IPS DF 6.9 (cell line): ENCODE measurements at regions not wholly inside any gene's neighbourhood (a gene's known extent, or its start where the extent isn't known, plus 50 kb on each side); places are given as distances from the start of the nearest gene placed in this dataset.
"Not testable (repeated sequence)": the region's sequence is repeated elsewhere in the genome, so short reads cannot be mapped to it uniquely, and the experiment has no call there.

ENCODE experiments used
- DNase-seq: peaks from one replicate; pipeline ENCODE4 v3.0.0-alpha.2; 2013; ENCODE audit warnings: low read depth, low spot score
- H3K27ac ChIP-seq: one replicate; pipeline ENCODE4 v1.5.1; 2013; ENCODE audit warnings: low read length, control low read depth
- H3K27me3 ChIP-seq: 2 replicates; pipeline ENCODE4 v1.6.1; 2013; ENCODE audit warnings: mild to moderate bottlenecking, low read length; ENCODE audit not compliant: control insufficient read depth, insufficient read depth
- H3K36me3 ChIP-seq: 2 replicates; pipeline ENCODE4 v1.6.1; 2013; ENCODE audit warnings: low read length; ENCODE audit not compliant: control insufficient read depth, insufficient read depth
- H3K4me1 ChIP-seq: 2 replicates; pipeline ENCODE4 v1.6.1; 2013; ENCODE audit warnings: low read length; ENCODE audit not compliant: control insufficient read depth, insufficient read depth
- H3K4me3 ChIP-seq: 2 replicates; pipeline ENCODE4 v1.5.1; 2013; ENCODE audit warnings: mild to moderate bottlenecking, low read length
- H3K9me3 ChIP-seq: 2 replicates; pipeline ENCODE4 v1.6.1; 2013; ENCODE audit warnings: low read length, inconsistent platforms; ENCODE audit not compliant: control insufficient read depth, insufficient read depth
- WGBS: extraction: QIAGEN DNeasy Blood & Tissue Kit; methylation state at CpG from one replicate; pipeline ENCODE4 v1.1.7; 2013; ENCODE audit warnings: mixed read lengths, missing lambda C conversion rate; ENCODE audit not compliant: insufficient read length, insufficient coverage; 5-methylcytosine and 5-hydroxymethylcytosine counted together

DNA sequence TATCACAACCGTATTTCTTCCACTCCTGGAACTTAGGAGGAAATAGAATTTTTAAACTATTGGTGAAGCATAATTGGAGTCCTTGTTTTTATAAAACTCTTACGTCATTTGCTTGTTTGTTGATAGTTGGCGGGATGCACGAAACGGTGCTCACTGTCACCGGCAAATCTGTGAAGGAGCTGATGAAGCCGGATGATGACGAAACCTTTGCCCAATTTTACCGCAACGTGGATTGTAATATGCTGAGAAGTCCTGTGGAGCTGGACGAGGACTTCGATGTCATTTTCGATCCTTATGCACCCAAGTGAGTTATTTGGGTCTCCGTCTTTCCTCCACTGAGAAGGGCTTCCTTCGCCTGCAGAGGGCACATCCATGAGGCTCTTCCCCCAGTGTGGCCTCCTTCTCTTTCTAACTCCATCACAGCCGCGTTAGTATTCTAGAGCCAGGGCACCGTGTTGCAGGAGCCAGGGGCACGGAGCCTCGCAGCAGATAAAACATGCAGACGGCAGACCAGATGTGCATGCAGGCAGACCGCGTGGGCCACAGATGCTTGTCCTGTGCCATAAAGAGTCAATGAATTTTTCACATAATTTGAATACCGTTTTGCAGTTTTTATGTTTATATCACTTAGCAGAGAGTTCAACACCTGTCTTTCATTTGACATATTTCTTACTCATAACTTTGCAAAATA is 61.5 kb upstream of the LYZL2 start:
- not testable (repeated sequence) for H3K4me1 ChIP-seq, H3K36me3 ChIP-seq, H3K27ac ChIP-seq, H3K4me3 ChIP-seq, DNase-seq, H3K9me3 ChIP-seq, H3K27me3 ChIP-seq
- no CpG with 5 or more reads among the region's 24 CpGs for WGBS

DNA sequence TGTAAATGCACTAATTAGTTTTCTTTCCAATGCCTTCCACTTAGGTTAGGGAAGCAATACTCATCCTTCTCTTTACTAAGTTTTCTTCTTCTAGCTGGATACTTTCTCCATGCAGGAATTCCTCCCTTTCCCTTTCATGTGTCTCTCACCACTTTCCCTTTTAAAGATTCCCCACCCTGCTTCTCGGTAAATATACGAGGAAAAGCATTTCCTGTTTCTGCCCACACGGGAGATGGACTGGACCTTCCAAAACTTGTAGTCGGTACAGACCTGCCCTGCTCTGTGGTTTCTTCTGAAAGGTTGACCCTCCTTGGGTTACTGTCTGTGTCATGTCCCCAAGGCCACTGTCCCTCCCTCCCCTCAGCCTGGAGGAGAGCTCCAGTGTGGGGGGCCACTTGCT is 58.9 kb upstream of the LYZL2 start:
- peaks cover 1% of the 10 kb centered on the region; the same call in 1 of the 2 replicates for H3K4me1 ChIP-seq
- no peak for DNase-seq
- no peaks in the 10 kb centered on the region for H3K9me3 ChIP-seq
- no peak overlapping the region for H3K4me3 ChIP-seq
- no peaks in the 10 kb centered on the region for H3K36me3 ChIP-seq
- H3K27me3 ChIP-seq, result no peaks in the 10 kb centered on the region
- H3K27ac ChIP-seq, result no peak overlapping the region
- no CpG with 5 or more reads among the region's 4 CpGs for WGBS

GRCh38 chr10:30687698-30688213 is 58.2 kb upstream of the LYZL2 start:
- Histone ChIP-seq H3K27ac (no peak overlapping the region), H3K4me3 (no peak overlapping the region), H3K36me3 (no peaks in the 10 kb centered on the region), H3K9me3 (no peaks in the 10 kb centered on the region), H3K4me1 (peaks cover 1% of the 10 kb centered on the region; the same call in 1 of the 2 replicates), H3K27me3 (no peaks in the 10 kb centered on the region)
- peak; percentile 73 for DNase-seq
- WGBS, result no CpG with 5 or more reads among the region's 7 CpGs

DNA sequence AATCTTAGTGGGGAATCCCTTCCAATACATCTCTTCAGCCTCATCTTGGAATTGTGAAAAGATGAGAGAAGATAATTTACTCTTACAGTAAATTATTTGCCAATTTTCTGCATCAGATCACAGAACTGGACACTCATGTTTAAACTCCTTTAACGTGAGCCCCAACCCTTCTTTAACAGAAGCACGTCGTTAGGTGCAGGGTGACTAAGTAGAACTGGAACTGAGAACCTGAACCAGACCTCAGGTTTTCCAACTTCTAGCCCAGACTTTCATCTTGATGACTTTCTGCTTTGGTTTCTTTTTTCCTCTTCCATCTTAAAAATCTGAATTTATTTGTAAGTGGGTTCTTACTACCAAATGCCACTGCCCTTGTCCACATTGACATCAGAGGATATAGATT is 57.2 kb upstream of the LYZL2 start:
- no CpG with 5 or more reads among the region's 3 CpGs for WGBS

GRCh38 chr10:30683496-30683895 is 53.9 kb upstream of the LYZL2 start:
- no peak for DNase-seq
- Histone ChIP-seq H3K4me1 (peaks cover 1% of the 10 kb centered on the region; the same call in 1 of the 2 replicates), H3K36me3 (no peaks in the 10 kb centered on the region), H3K9me3 (no peaks in the 10 kb centered on the region), H3K27me3 (no peaks in the 10 kb centered on the region), H3K27ac (no peak overlapping the region), H3K4me3 (no peak overlapping the region)
- WGBS, result no CpG with 5 or more reads among the region's 10 CpGs

More for the DNA sequence above, 57.2 kb upstream of the LYZL2 start:
- Histone ChIP-seq H3K36me3 (no peaks in the 10 kb centered on the region), H3K9me3 (no peaks in the 10 kb centered on the region), H3K4me1 (peaks cover 1% of the 10 kb centered on the region; the same call in 1 of the 2 replicates), H3K27ac (no peak overlapping the region), H3K4me3 (no peak overlapping the region), H3K27me3 (no peaks in the 10 kb centered on the region)
- DNase-seq, result no peak

DNA sequence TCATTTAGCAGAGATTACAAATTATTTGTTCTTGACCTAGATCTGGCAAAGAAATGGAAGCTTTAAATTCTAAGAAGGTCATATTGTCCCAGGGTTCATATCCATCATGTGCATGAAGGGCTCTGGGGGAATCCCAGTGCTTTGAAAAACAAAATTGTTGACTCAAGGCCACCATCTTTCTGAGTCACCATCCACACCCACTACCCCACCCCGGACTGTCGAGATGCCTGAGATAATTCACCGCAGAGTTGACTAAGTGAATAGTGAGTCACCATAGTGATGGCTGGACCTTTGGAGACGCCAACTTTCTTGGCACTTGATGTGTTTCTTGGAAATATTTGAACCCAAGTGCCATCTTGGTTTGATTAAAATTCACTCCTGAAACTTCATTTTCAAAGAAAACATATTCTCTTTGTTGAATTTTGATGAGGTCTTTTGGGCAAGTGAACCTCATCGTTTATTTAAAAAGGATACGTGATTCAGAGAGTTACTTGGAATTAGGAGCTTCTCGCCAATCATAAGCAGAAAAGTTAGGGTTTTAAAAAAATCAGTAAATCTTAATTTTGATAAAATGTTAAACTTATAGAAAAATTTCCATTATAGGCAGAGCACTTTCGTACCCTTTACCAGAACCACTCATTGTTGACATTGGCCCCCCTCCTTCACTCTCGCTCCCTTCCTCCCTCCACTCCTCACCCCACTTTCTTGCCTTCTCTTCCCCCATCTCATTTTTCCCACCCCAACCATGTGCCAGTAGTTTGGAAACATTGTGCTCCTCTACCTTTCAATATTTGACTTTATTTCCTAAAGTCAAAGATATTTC is 53.0 kb upstream of the LYZL2 start:
- H3K27me3 ChIP-seq, H3K9me3 ChIP-seq, H3K36me3 ChIP-seq, H3K27ac ChIP-seq, H3K4me3 ChIP-seq, H3K4me1 ChIP-seq, DNase-seq: not testable (repeated sequence)
- no CpG with 5 or more reads among the region's 9 CpGs for WGBS

DNA sequence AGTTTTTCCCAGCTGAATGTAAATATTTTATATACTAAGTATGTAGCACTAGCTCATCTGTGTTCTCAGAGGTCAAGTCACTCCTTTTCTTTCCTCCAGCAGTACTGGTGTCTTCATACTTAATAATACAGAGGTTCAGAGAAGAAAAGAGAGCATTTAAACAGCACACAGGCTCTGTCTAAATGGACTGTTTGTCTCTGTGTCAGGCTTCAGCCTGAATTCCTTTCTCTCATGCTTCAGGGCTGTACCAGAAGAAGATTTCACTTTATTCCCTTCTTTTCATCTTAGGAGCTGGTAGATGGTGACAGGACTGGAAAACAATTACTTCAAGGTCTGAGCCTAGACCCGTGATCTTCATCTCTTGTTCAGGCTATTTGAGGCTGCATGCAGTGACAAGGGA is 51.4 kb upstream of the LYZL2 start:
- H3K4me1 ChIP-seq, result no peaks in the 10 kb centered on the region
- H3K27ac ChIP-seq, result no peak overlapping the region
- no peaks in the 10 kb centered on the region for H3K27me3 ChIP-seq
- H3K9me3 ChIP-seq, result no peaks in the 10 kb centered on the region
- H3K36me3 ChIP-seq, result no peaks in the 10 kb centered on the region
- H3K4me3 ChIP-seq, result no peak overlapping the region
- DNase-seq, result no peak
- no CpG with 5 or more reads among the region's 1 CpG for WGBS
